Endothelial cell of umbilical vein (primary cell): ENCODE measurements at regions not wholly inside any gene's neighbourhood (a gene's known extent, or its start where the extent isn't known, plus 50 kb on each side); places are given as distances from the start of the nearest gene placed in this dataset.

ENCODE experiments used
- BruUV-seq: library from RNA; stranded (reverse); fragments of 400-500 nt; replicated peaks from 2 replicates; lab custom pipeline; 2021; lab: Mats Ljungman, UMichigan
- CTCF ChIA-PET: fragments of 300-600, 350-600 bp; sonication (Branson Sonifier 250); formaldehyde crosslinking; loops from one replicate; lab custom pipeline; 2021; ENCODE audit warnings: antibody characterized with exemption, inconsistent platforms; lab: Charles Lee
- POLR2A ChIA-PET: fragments of 300-600, 350-600 bp; sonication (Branson Sonifier 250); formaldehyde crosslinking; loops from one replicate; lab custom pipeline; 2021; ENCODE audit warnings: antibody characterized with exemption, inconsistent platforms; lab: Charles Lee
- DNase-seq: peaks from one replicate; pipeline ENCODE4 v3.0.0-alpha.2; 2011; ENCODE audit warnings: low read depth, low spot score
- FAIRE-seq: peaks from 2 replicates; lab custom pipeline; 2011; peaks lifted over from hg19 to GRCh38; lab: Jason Lieb, UNC
- H2AFZ ChIP-seq: 2 replicates; pipeline ENCODE4 v1.6.0; 2012; ENCODE audit warnings: low read depth, low read length, control low read depth, inconsistent platforms
- H3K27ac ChIP-seq: 2 replicates; pipeline ENCODE4 v1.5.1; 2011; ENCODE audit warnings: low read depth, mild to moderate bottlenecking, control low read depth, low read length, moderate library complexity; ENCODE audit not compliant: insufficient read depth
- H3K27me3 ChIP-seq, 2 experiments: 2 replicates each; pipeline versions ENCODE4 v1.6.0 to v1.6.1; 2011; ENCODE audit warnings: low read length in 2 of 2, mixed read lengths in 1 of 2; ENCODE audit not compliant: control insufficient read depth in 2 of 2, insufficient read depth in 2 of 2
- H3K36me3 ChIP-seq, 2 experiments: 2 replicates in 1 of 2; 3 replicates in 1 of 2; pipeline ENCODE4 v1.5.1; 2011; ENCODE audit warnings: low read length in 2 of 2, mild to moderate bottlenecking in 1 of 2, moderate library complexity in 1 of 2; ENCODE audit not compliant: control insufficient read depth in 2 of 2, insufficient read depth in 2 of 2; ENCODE audit errors: extremely low read depth in 1 of 2
- H3K4me1 ChIP-seq: 3 replicates; pipeline ENCODE4 v1.5.1; 2011; ENCODE audit warnings: mild to moderate bottlenecking, low read length; ENCODE audit not compliant: control insufficient read depth, insufficient read depth; ENCODE audit errors: extremely low read depth
- H3K4me2 ChIP-seq: 2 replicates; pipeline ENCODE4 v1.6.1; 2011; ENCODE audit warnings: low read length, control low read depth, mixed read lengths; ENCODE audit not compliant: insufficient read depth
- H3K4me3 ChIP-seq, 3 experiments: fragments of 200-600 bp in 1 of 3; sonication (generic), shearing (Covaris generic) in 1 of 3; replicated peaks in 1 of 3; 2 replicates each; pipeline ENCODE4 v1.5.1; 2011 to 2016; ENCODE audit warnings: control low read depth in 3 of 3, low read length in 3 of 3, mild to moderate bottlenecking in 2 of 3, inconsistent platforms in 1 of 3, low read depth in 1 of 3, moderate library complexity in 1 of 3; ENCODE audit not compliant: insufficient read depth in 1 of 3
- H3K79me2 ChIP-seq: 2 replicates; pipeline ENCODE4 v1.6.0; 2012; ENCODE audit warnings: low read length, inconsistent platforms; ENCODE audit not compliant: control insufficient read depth, insufficient read depth
- H3K9ac ChIP-seq: replicated peaks from 2 replicates; pipeline ENCODE3; 2011; ENCODE audit warnings: low read length, control low read depth; ENCODE audit not compliant: insufficient read depth; ENCODE audit errors: extremely low read depth
- H3K9me1 ChIP-seq: replicated peaks from 3 replicates; pipeline ENCODE4 v1.6.0; 2011; ENCODE audit warnings: mild to moderate bottlenecking, low read length; ENCODE audit not compliant: control insufficient read depth, insufficient read depth; ENCODE audit errors: extremely low read depth
- H3K9me3 ChIP-seq: replicated peaks from 2 replicates; pipeline ENCODE4 v1.5.1; 2012; ENCODE audit warnings: low read length, inconsistent platforms; ENCODE audit not compliant: control insufficient read depth, insufficient read depth
- H4K20me1 ChIP-seq: replicated peaks from 2 replicates; pipeline ENCODE3; 2011; ENCODE audit warnings: mild to moderate bottlenecking, low read length; ENCODE audit not compliant: control insufficient read depth, insufficient read depth; ENCODE audit errors: extremely low read depth
- EZH2 ChIP-seq: IDR thresholded peaks from 2 replicates; pipeline ENCODE4 v1.6.1; 2012; ENCODE audit warnings: borderline replicate concordance, low read depth, mild to moderate bottlenecking, moderate library complexity, low read length, inconsistent platforms; ENCODE audit not compliant: severe bottlenecking
- FOS ChIP-seq: IDR thresholded peaks from 2 replicates; pipeline ENCODE4 v1.6.1; 2011; ENCODE audit warnings: mild to moderate bottlenecking, low read length, moderate library complexity, borderline replicate concordance; ENCODE audit not compliant: insufficient read depth
- GATA2 ChIP-seq: IDR thresholded peaks from 2 replicates; pipeline ENCODE4 v1.7.0; 2011; ENCODE audit warnings: low read depth, mild to moderate bottlenecking, moderate library complexity, mixed read lengths, low read length; ENCODE audit not compliant: insufficient read length, insufficient read depth
- JUN ChIP-seq: IDR thresholded peaks from 2 replicates; pipeline ENCODE4 v1.6.1; 2011; ENCODE audit warnings: borderline replicate concordance, low read depth; ENCODE audit not compliant: insufficient read length, insufficient read depth
- MYC ChIP-seq: IDR thresholded peaks from one replicate; pipeline ENCODE4 v1.6.1; 2011; ENCODE audit warnings: mild to moderate bottlenecking, low read depth, low read length
- POLR2A ChIP-seq: IDR thresholded peaks from 2 replicates; pipeline ENCODE4 v1.6.1; 2012; ENCODE audit warnings: low read depth, mild to moderate bottlenecking, control low read depth, low read length
- POLR2AphosphoS5 ChIP-seq: IDR thresholded peaks from 2 replicates; pipeline ENCODE4 v1.6.1; 2012; ENCODE audit warnings: low read depth, mild to moderate bottlenecking, control low read depth, low read length, moderate library complexity; ENCODE audit not compliant: insufficient read depth
- dilution Hi-C: fragments of 300-500 bp; cut with MboI; formaldehyde crosslinking; loops from one replicate; pipeline ENCODE4 v1.15.0; 2019; ENCODE audit warnings: low sequenced_read_pairs; ENCODE audit not compliant: extremely low pct_ligation_motif_present
- intact Hi-C: fragments of 100-400 bp; cut with micrococcal nuclease; formaldehyde crosslinking; loops from one replicate; pipeline ENCODE4 v1.10.0; 2022
- TF ChIP-seq, protein P1 (sequence below): IDR thresholded peaks from 2 replicates; pipeline ENCODE4 v1.6.1; 2011; ENCODE audit not compliant: insufficient read depth, insufficient read length
- TF ChIP-seq, protein P2 (sequence below), 2 donors: IDR thresholded peaks; 1 replicate in 1 of 2; 2 replicates in 1 of 2; pipeline ENCODE4 v1.5.1; 2011; ENCODE audit warnings: low read length in 2 of 2, mild to moderate bottlenecking in 2 of 2, moderate library complexity in 2 of 2, control low read depth in 1 of 2, inconsistent platforms in 1 of 2, low read depth in 1 of 2; ENCODE audit not compliant: insufficient read depth in 1 of 2; ENCODE audit errors: extremely low read depth in 1 of 2

DNA sequence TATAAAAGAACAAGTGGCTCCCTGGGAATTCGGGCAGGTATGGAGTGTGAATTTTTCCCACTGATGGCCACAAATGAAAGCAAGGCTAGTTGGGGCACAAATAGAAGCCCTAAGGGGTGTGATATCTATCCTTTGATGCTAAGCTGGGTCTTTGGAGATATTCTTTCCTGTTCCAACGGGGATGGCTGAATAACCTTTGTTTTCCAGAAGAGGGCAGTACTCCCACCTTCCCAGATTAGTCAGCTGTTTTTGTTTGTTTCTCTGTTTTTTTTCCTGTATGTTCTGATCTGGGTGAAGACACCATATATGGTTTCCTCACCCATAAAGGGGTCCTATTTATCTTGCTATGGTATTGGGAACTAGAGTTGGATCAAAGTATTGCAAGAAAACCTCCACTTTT lies 947.7 kb upstream of the SORCS1 start:
- ChIA-PET CTCF (no interaction called here), POLR2A (no interaction called here)
- intact Hi-C loops = no loop called here
- no peak overlapping the region for H3K4me3 ChIP-seq
- dilution Hi-C loops = no loop called here
- DNase-seq (no peak), FAIRE-seq (no peak)
- H3K9me1 ChIP-seq = no peaks in the 10 kb centered on the region
- no peaks in the 10 kb centered on the region for H3K9me3 ChIP-seq
- no peak for TF ChIP-seq EZH2
- no peak overlapping the region for H3K27ac ChIP-seq
- H4K20me1 ChIP-seq = no peaks in the 10 kb centered on the region
- H3K4me1 ChIP-seq = no peaks in the 10 kb centered on the region
- no peak overlapping the region for H3K9ac ChIP-seq
- no peak overlapping the region for H2AFZ ChIP-seq
- H3K79me2 ChIP-seq = no peaks in the 10 kb centered on the region
- no peaks in the 10 kb centered on the region for H3K27me3 ChIP-seq
- H3K4me2 ChIP-seq = no peak overlapping the region
- H3K36me3 ChIP-seq = no peaks in the 10 kb centered on the region
- BruUV-seq = no TSS peak

DNA sequence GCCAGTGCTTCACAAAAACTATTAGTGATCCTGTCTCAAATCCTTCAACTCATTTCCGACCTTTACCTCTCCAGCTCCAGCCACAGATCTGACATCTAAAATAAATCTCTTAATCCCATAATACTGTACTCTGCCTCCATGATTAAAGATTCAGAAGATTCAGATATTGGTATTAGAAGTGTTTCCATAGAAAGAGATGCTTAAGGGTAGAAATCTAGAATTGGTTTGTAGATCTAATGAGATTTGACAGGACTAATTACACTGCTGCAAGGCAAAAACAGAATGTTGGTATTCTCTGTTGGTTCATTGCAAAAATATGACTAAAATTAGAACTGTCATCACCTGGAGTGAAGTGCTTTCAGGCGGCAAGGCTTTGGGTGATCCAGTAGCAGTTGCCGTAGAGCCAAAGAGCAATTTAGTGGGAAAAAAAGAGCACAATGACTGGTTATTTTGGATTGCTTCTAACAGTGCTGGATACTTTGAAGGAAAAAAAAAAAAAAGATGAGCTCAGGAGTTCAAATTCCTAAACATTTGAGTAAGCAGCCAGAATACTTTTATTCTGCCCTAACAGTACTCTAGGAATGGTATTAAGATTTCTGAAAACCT lies 940.1 kb upstream of the SORCS1 start:
- Histone ChIP-seq H3K79me2 (no peaks in the 10 kb centered on the region), H3K9me1 (no peaks in the 10 kb centered on the region), H3K27ac (no peak overlapping the region), H3K4me3 (no peak overlapping the region), H3K4me2 (no peak overlapping the region), H3K9me3 (no peaks in the 10 kb centered on the region), H3K36me3 (no peaks in the 10 kb centered on the region), H3K9ac (no peak overlapping the region), H3K27me3 (no peaks in the 10 kb centered on the region), H4K20me1 (no peaks in the 10 kb centered on the region), H2AFZ (no peak overlapping the region), H3K4me1 (no peaks in the 10 kb centered on the region)
- ChIA-PET CTCF (no interaction called here), POLR2A (no interaction called here)
- dilution Hi-C loops = no loop called here
- DNase-seq = no peak
- TF ChIP-seq POLR2A (no peak), POLR2AphosphoS5 (no peak), MYC (no peak), FOS (no peak), EZH2 (no peak), JUN (no peak), GATA2 (no peak)
- TF ChIP-seq, protein P1, sequence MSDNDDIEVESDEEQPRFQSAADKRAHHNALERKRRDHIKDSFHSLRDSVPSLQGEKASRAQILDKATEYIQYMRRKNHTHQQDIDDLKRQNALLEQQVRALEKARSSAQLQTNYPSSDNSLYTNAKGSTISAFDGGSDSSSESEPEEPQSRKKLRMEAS = no peak
- TF ChIP-seq, protein P2, sequence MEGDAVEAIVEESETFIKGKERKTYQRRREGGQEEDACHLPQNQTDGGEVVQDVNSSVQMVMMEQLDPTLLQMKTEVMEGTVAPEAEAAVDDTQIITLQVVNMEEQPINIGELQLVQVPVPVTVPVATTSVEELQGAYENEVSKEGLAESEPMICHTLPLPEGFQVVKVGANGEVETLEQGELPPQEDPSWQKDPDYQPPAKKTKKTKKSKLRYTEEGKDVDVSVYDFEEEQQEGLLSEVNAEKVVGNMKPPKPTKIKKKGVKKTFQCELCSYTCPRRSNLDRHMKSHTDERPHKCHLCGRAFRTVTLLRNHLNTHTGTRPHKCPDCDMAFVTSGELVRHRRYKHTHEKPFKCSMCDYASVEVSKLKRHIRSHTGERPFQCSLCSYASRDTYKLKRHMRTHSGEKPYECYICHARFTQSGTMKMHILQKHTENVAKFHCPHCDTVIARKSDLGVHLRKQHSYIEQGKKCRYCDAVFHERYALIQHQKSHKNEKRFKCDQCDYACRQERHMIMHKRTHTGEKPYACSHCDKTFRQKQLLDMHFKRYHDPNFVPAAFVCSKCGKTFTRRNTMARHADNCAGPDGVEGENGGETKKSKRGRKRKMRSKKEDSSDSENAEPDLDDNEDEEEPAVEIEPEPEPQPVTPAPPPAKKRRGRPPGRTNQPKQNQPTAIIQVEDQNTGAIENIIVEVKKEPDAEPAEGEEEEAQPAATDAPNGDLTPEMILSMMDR (IDR thresholded peaks at IDR 0.05; ENCODE audit: extremely low read depth in 1 of 2, insufficient read depth in 1 of 2, low read depth in 1 of 2, low read length in 2 of 2) = no peak
- intact Hi-C loops = no loop called here
- no TSS peak for BruUV-seq
- no peak for FAIRE-seq
